ENCODE measurements at regions not wholly inside any gene's neighbourhood (a gene's known extent, or its start where the extent isn't known, plus 50 kb on each side); places are given as distances from the start of the nearest gene placed in this dataset.

GRCh38 chr2:13779996-13780395 is 852.5 kb upstream of the LRATD1 start:
- TF ChIP-seq CTCF (IDR thresholded peaks at IDR 0.05), result no peak
- TF ChIP-seq EZH2 (IDR thresholded peaks at IDR 0.05; ENCODE audit: borderline replicate concordance, insufficient read depth, low read depth, low read length, poor library complexity, severe bottlenecking), result no peak
- no peak overlapping the region for H2AFZ ChIP-seq (ENCODE audit: insufficient read depth, low read depth, low read length, poor library complexity, severe bottlenecking)
- DNase-seq (no peak), ATAC-seq (ENCODE audit: low read depth) (no peak)
- peaks cover 0 to 4% (median 2%) of the 10 kb centered on the region in 3 donors for H3K9me3 ChIP-seq (ENCODE audit: control extremely low read depth in 1 of 3, control insufficient read depth in 2 of 3, insufficient read depth in 1 of 3, low read length in 2 of 3)
- ChIA-PET CTCF (no interaction called here), POLR2A (no interaction called here)
- no peak overlapping the region for H3K4me3 Mint-ChIP-seq
- H3K79me2 ChIP-seq (ENCODE audit: control insufficient read depth, insufficient read depth, low read length), result no peaks in the 10 kb centered on the region
- H3K27ac ChIP-seq (ENCODE audit: low read length in 2 of 2), result no peak overlapping the region
- H3K9me3 Mint-ChIP-seq (ENCODE audit: insufficient read depth), result peaks cover 3% of the 10 kb centered on the region
- H4K20me1 ChIP-seq (ENCODE audit: control insufficient read depth, insufficient read depth, low read length, poor library complexity, severe bottlenecking), result no peaks in the 10 kb centered on the region
- H3K9ac ChIP-seq (ENCODE audit: low read length), result no peak overlapping the region
- no peak overlapping the region for H3K4me2 ChIP-seq (replicated peaks; ENCODE audit: low read depth, low read length, poor library complexity, severe bottlenecking)
- no peaks in the 10 kb centered on the region for H3K4me1 Mint-ChIP-seq
- H3K4me3 ChIP-seq (ENCODE audit: control extremely low read depth in 1 of 5, extremely low read depth in 1 of 5, insufficient read depth in 1 of 5, low read depth in 2 of 5, low read length in 4 of 5), result no peak overlapping the region
- H3K27me3 Mint-ChIP-seq, result no peaks in the 10 kb centered on the region
- H3K36me3 ChIP-seq (replicated peaks in 1 of 2; ENCODE audit: control extremely low read depth in 1 of 2, control insufficient read depth in 1 of 2, extremely low read depth in 1 of 2, insufficient read depth in 2 of 2, low read length in 1 of 2), result no peaks in the 10 kb centered on the region
- H3K4me1 ChIP-seq (ENCODE audit: control insufficient read depth in 2 of 2, insufficient read depth in 2 of 2, low read length in 2 of 2), result no peaks in the 10 kb centered on the region
- intact Hi-C loops (cut with micrococcal nuclease), result no loop called here
- H3K27ac Mint-ChIP-seq, result no peak overlapping the region
- no CpG with 5 or more reads among the region's 1 CpG for WGBS (ENCODE audit: insufficient coverage)
- H3K27me3 ChIP-seq (replicated peaks in 1 of 4; ENCODE audit: control extremely low read depth in 1 of 4, control insufficient read depth in 3 of 4, insufficient read depth in 4 of 4, low read length in 3 of 4), result no peaks in the 10 kb centered on the region

GRCh38 chr2:13791019-13791547 is 841.4 kb upstream of the LRATD1 start:
- no peak overlapping the region for H3K9ac ChIP-seq (ENCODE audit: low read length)
- Mint-ChIP-seq H3K4me3 (no peak overlapping the region), H3K27ac (no peak overlapping the region), H3K9me3 (ENCODE audit: insufficient read depth) (peaks cover 7% of the 10 kb centered on the region), H3K4me1 (no peaks in the 10 kb centered on the region), H3K27me3 (no peaks in the 10 kb centered on the region)
- intact Hi-C loops (cut with micrococcal nuclease), result no loop called here
- DNase-seq (no peak), ATAC-seq (ENCODE audit: low read depth) (no peak)
- H3K79me2 ChIP-seq (ENCODE audit: control insufficient read depth, insufficient read depth, low read length), result no peaks in the 10 kb centered on the region
- no peak overlapping the region for H3K27ac ChIP-seq (ENCODE audit: low read length in 2 of 2)
- no peak for TF ChIP-seq CTCF (IDR thresholded peaks at IDR 0.05)
- TF ChIP-seq EZH2 (IDR thresholded peaks at IDR 0.05; ENCODE audit: borderline replicate concordance, insufficient read depth, low read depth, low read length, poor library complexity, severe bottlenecking), result no peak
- no peaks in the 10 kb centered on the region for H3K9me3 ChIP-seq (ENCODE audit: control extremely low read depth in 1 of 3, control insufficient read depth in 2 of 3, insufficient read depth in 1 of 3, low read length in 2 of 3)
- no peak overlapping the region for H2AFZ ChIP-seq (ENCODE audit: insufficient read depth, low read depth, low read length, poor library complexity, severe bottlenecking)
- H3K27me3 ChIP-seq (replicated peaks in 1 of 4; ENCODE audit: control extremely low read depth in 1 of 4, control insufficient read depth in 3 of 4, insufficient read depth in 4 of 4, low read length in 3 of 4), result no peaks in the 10 kb centered on the region
- H3K4me3 ChIP-seq (ENCODE audit: control extremely low read depth in 1 of 5, extremely low read depth in 1 of 5, insufficient read depth in 1 of 5, low read depth in 2 of 5, low read length in 4 of 5), result no peak overlapping the region
- H3K4me2 ChIP-seq (replicated peaks; ENCODE audit: low read depth, low read length, poor library complexity, severe bottlenecking), result no peak overlapping the region
- no peaks in the 10 kb centered on the region for H4K20me1 ChIP-seq (ENCODE audit: control insufficient read depth, insufficient read depth, low read length, poor library complexity, severe bottlenecking)
- H3K36me3 ChIP-seq (replicated peaks in 1 of 2; ENCODE audit: control extremely low read depth in 1 of 2, control insufficient read depth in 1 of 2, extremely low read depth in 1 of 2, insufficient read depth in 2 of 2, low read length in 1 of 2), result no peaks in the 10 kb centered on the region
- H3K4me1 ChIP-seq (ENCODE audit: control insufficient read depth in 2 of 2, insufficient read depth in 2 of 2, low read length in 2 of 2), result no peaks in the 10 kb centered on the region
- ChIA-PET POLR2A (no interaction called here), CTCF (no interaction called here)
- WGBS (ENCODE audit: insufficient coverage), result 47% methylated on average over 3 of the region's 3 CpGs

Measured in B cell (primary cell).